Endothelial cell of umbilical vein (primary cell): ENCODE measurements at regions not wholly inside any gene's neighbourhood (a gene's known extent, or its start where the extent isn't known, plus 50 kb on each side); places are given as distances from the start of the nearest gene placed in this dataset.

Experiments
- BruUV-seq: library from RNA; stranded (reverse); fragments of 400-500 nt; replicated peaks from 2 replicates; lab custom pipeline; 2021; lab: Mats Ljungman, UMichigan
- CTCF ChIA-PET: fragments of 300-600, 350-600 bp; sonication (Branson Sonifier 250); formaldehyde crosslinking; loops from one replicate; lab custom pipeline; 2021; ENCODE audit warnings: antibody characterized with exemption, inconsistent platforms; lab: Charles Lee
- POLR2A ChIA-PET: fragments of 300-600, 350-600 bp; sonication (Branson Sonifier 250); formaldehyde crosslinking; loops from one replicate; lab custom pipeline; 2021; ENCODE audit warnings: antibody characterized with exemption, inconsistent platforms; lab: Charles Lee
- DNase-seq: peaks from one replicate; pipeline ENCODE4 v3.0.0-alpha.2; 2011; ENCODE audit warnings: low read depth, low spot score
- FAIRE-seq: peaks from 2 replicates; lab custom pipeline; 2011; peaks lifted over from hg19 to GRCh38; lab: Jason Lieb, UNC
- H2AFZ ChIP-seq: 2 replicates; pipeline ENCODE4 v1.6.0; 2012; ENCODE audit warnings: low read depth, low read length, control low read depth, inconsistent platforms
- H3K27ac ChIP-seq: 2 replicates; pipeline ENCODE4 v1.5.1; 2011; ENCODE audit warnings: low read depth, mild to moderate bottlenecking, control low read depth, low read length, moderate library complexity; ENCODE audit not compliant: insufficient read depth
- H3K27me3 ChIP-seq, 2 experiments: 2 replicates each; pipeline versions ENCODE4 v1.6.0 to v1.6.1; 2011; ENCODE audit warnings: low read length in 2 of 2, mixed read lengths in 1 of 2; ENCODE audit not compliant: control insufficient read depth in 2 of 2, insufficient read depth in 2 of 2
- H3K36me3 ChIP-seq, 2 experiments: 2 replicates in 1 of 2; 3 replicates in 1 of 2; pipeline ENCODE4 v1.5.1; 2011; ENCODE audit warnings: low read length in 2 of 2, mild to moderate bottlenecking in 1 of 2, moderate library complexity in 1 of 2; ENCODE audit not compliant: control insufficient read depth in 2 of 2, insufficient read depth in 2 of 2; ENCODE audit errors: extremely low read depth in 1 of 2
- H3K4me1 ChIP-seq: 3 replicates; pipeline ENCODE4 v1.5.1; 2011; ENCODE audit warnings: mild to moderate bottlenecking, low read length; ENCODE audit not compliant: control insufficient read depth, insufficient read depth; ENCODE audit errors: extremely low read depth
- H3K4me2 ChIP-seq: 2 replicates; pipeline ENCODE4 v1.6.1; 2011; ENCODE audit warnings: low read length, control low read depth, mixed read lengths; ENCODE audit not compliant: insufficient read depth
- H3K4me3 ChIP-seq, 3 experiments: fragments of 200-600 bp in 1 of 3; sonication (generic), shearing (Covaris generic) in 1 of 3; replicated peaks in 1 of 3; 2 replicates each; pipeline ENCODE4 v1.5.1; 2011 to 2016; ENCODE audit warnings: control low read depth in 3 of 3, low read length in 3 of 3, mild to moderate bottlenecking in 2 of 3, inconsistent platforms in 1 of 3, low read depth in 1 of 3, moderate library complexity in 1 of 3; ENCODE audit not compliant: insufficient read depth in 1 of 3
- H3K79me2 ChIP-seq: 2 replicates; pipeline ENCODE4 v1.6.0; 2012; ENCODE audit warnings: low read length, inconsistent platforms; ENCODE audit not compliant: control insufficient read depth, insufficient read depth
- H3K9ac ChIP-seq: replicated peaks from 2 replicates; pipeline ENCODE3; 2011; ENCODE audit warnings: low read length, control low read depth; ENCODE audit not compliant: insufficient read depth; ENCODE audit errors: extremely low read depth
- H3K9me1 ChIP-seq: replicated peaks from 3 replicates; pipeline ENCODE4 v1.6.0; 2011; ENCODE audit warnings: mild to moderate bottlenecking, low read length; ENCODE audit not compliant: control insufficient read depth, insufficient read depth; ENCODE audit errors: extremely low read depth
- H3K9me3 ChIP-seq: replicated peaks from 2 replicates; pipeline ENCODE4 v1.5.1; 2012; ENCODE audit warnings: low read length, inconsistent platforms; ENCODE audit not compliant: control insufficient read depth, insufficient read depth
- H4K20me1 ChIP-seq: replicated peaks from 2 replicates; pipeline ENCODE3; 2011; ENCODE audit warnings: mild to moderate bottlenecking, low read length; ENCODE audit not compliant: control insufficient read depth, insufficient read depth; ENCODE audit errors: extremely low read depth
- CTCF ChIP-seq, 2 donors: IDR thresholded peaks; 1 replicate in 1 of 2; 2 replicates in 1 of 2; pipeline ENCODE4 v1.5.1; 2011; ENCODE audit warnings: low read length in 2 of 2, mild to moderate bottlenecking in 2 of 2, moderate library complexity in 2 of 2, control low read depth in 1 of 2, inconsistent platforms in 1 of 2, low read depth in 1 of 2; ENCODE audit not compliant: insufficient read depth in 1 of 2; ENCODE audit errors: extremely low read depth in 1 of 2
- EZH2 ChIP-seq: IDR thresholded peaks from 2 replicates; pipeline ENCODE4 v1.6.1; 2012; ENCODE audit warnings: borderline replicate concordance, low read depth, mild to moderate bottlenecking, moderate library complexity, low read length, inconsistent platforms; ENCODE audit not compliant: severe bottlenecking
- FOS ChIP-seq: IDR thresholded peaks from 2 replicates; pipeline ENCODE4 v1.6.1; 2011; ENCODE audit warnings: mild to moderate bottlenecking, low read length, moderate library complexity, borderline replicate concordance; ENCODE audit not compliant: insufficient read depth
- GATA2 ChIP-seq: IDR thresholded peaks from 2 replicates; pipeline ENCODE4 v1.7.0; 2011; ENCODE audit warnings: low read depth, mild to moderate bottlenecking, moderate library complexity, mixed read lengths, low read length; ENCODE audit not compliant: insufficient read length, insufficient read depth
- JUN ChIP-seq: IDR thresholded peaks from 2 replicates; pipeline ENCODE4 v1.6.1; 2011; ENCODE audit warnings: borderline replicate concordance, low read depth; ENCODE audit not compliant: insufficient read length, insufficient read depth
- MAX ChIP-seq: IDR thresholded peaks from 2 replicates; pipeline ENCODE4 v1.6.1; 2011; ENCODE audit not compliant: insufficient read depth, insufficient read length
- MYC ChIP-seq: IDR thresholded peaks from one replicate; pipeline ENCODE4 v1.6.1; 2011; ENCODE audit warnings: mild to moderate bottlenecking, low read depth, low read length
- POLR2A ChIP-seq: IDR thresholded peaks from 2 replicates; pipeline ENCODE4 v1.6.1; 2012; ENCODE audit warnings: low read depth, mild to moderate bottlenecking, control low read depth, low read length
- POLR2AphosphoS5 ChIP-seq: IDR thresholded peaks from 2 replicates; pipeline ENCODE4 v1.6.1; 2012; ENCODE audit warnings: low read depth, mild to moderate bottlenecking, control low read depth, low read length, moderate library complexity; ENCODE audit not compliant: insufficient read depth
- dilution Hi-C: fragments of 300-500 bp; cut with MboI; formaldehyde crosslinking; loops from one replicate; pipeline ENCODE4 v1.15.0; 2019; ENCODE audit warnings: low sequenced_read_pairs; ENCODE audit not compliant: extremely low pct_ligation_motif_present
- intact Hi-C: fragments of 100-400 bp; cut with micrococcal nuclease; formaldehyde crosslinking; loops from one replicate; pipeline ENCODE4 v1.10.0; 2022

GRCh38 chr2:64275174-64275466 lies 130.9 kb upstream of the PELI1 start:
- ChIA-PET CTCF (interaction anchor here (0.6 to 2.9 kb wide), 3 partner anchors 37 to 133 kb away, joined by 3 to 17 read pairs (median 3); no protein-coding TSS in a partner anchor), POLR2A (no interaction called here)
- Histone ChIP-seq H3K36me3 (no peaks in the 10 kb centered on the region), H3K4me2 (no peak overlapping the region), H3K79me2 (no peaks in the 10 kb centered on the region), H3K4me1 (peaks cover 48% of the 10 kb centered on the region), H3K9ac (no peak overlapping the region), H2AFZ (no peak overlapping the region), H3K9me3 (no peaks in the 10 kb centered on the region), H4K20me1 (no peaks in the 10 kb centered on the region), H3K9me1 (no peaks in the 10 kb centered on the region), H3K4me3 (no peak overlapping the region), H3K27me3 (no peaks in the 10 kb centered on the region), H3K27ac (no peak overlapping the region)
- no TSS peak for BruUV-seq
- intact Hi-C loops: no loop called here
- dilution Hi-C loops: no loop called here
- FAIRE-seq (no peak), DNase-seq (no peak)
- TF ChIP-seq CTCF (IDR thresholded peaks at IDR 0.05; ENCODE audit: extremely low read depth in 1 of 2, insufficient read depth in 1 of 2, low read depth in 1 of 2, low read length in 2 of 2): no peak

GRCh38 chr2:64276417-64277095 lies 132.3 kb upstream of the PELI1 start:
- Histone ChIP-seq H3K79me2 (no peaks in the 10 kb centered on the region), H3K9me3 (no peaks in the 10 kb centered on the region), H3K4me1 (peaks cover 48% of the 10 kb centered on the region), H3K4me2 (peak overlapping the region; percentile 33), H3K27ac (peak overlapping the region; percentile 62), H3K27me3 (no peaks in the 10 kb centered on the region), H3K36me3 (no peaks in the 10 kb centered on the region), H3K4me3 (no peak overlapping the region), H3K9me1 (no peaks in the 10 kb centered on the region), H2AFZ (no peak overlapping the region), H3K9ac (no peak overlapping the region), H4K20me1 (no peaks in the 10 kb centered on the region)
- dilution Hi-C loops (no loop called here), intact Hi-C loops (loop anchor here (2.0 kb wide), 1 partner anchor 14 kb away; no protein-coding TSS in a partner anchor)
- CTCF ChIA-PET: interaction anchor here (1.0 to 2.9 kb wide), 3 partner anchors 14 to 134 kb away, joined by 3 to 17 read pairs (median 3); no protein-coding TSS in a partner anchor
- POLR2A ChIA-PET: interaction anchor here (1.6 kb wide), 1 partner anchor 36 kb away, joined by 3 read pairs; no protein-coding TSS in a partner anchor
- TF ChIP-seq MAX (no peak), EZH2 (no peak), GATA2 (no peak), POLR2A (no peak), JUN (no peak), MYC (no peak), CTCF (IDR thresholded peaks at IDR 0.05; ENCODE audit: extremely low read depth in 1 of 2, insufficient read depth in 1 of 2, low read depth in 1 of 2, low read length in 2 of 2) (no peak), POLR2AphosphoS5 (no peak), FOS (no peak)
- no peak for FAIRE-seq
- DNase-seq: peak; percentile 42
- no TSS peak for BruUV-seq
